22Rv1 (cell line): ENCODE measurements at regions not wholly inside any gene's neighbourhood (a gene's known extent, or its start where the extent isn't known, plus 50 kb on each side); places are given as distances from the start of the nearest gene placed in this dataset.

Experiments used
- CTCF ChIP-seq: fragments of 450-650 bp; IDR thresholded peaks from 2 replicates; pipeline ENCODE4 v1.5.1; 2017; ENCODE audit warnings: mild to moderate bottlenecking
- ZFX ChIP-seq: fragments of 450-650 bp; IDR thresholded peaks from 2 replicates; pipeline ENCODE4 v1.6.1; 2017; ENCODE audit warnings: antibody characterized with exemption, borderline replicate concordance

GRCh38 chr3:89740881-89741177, 633.4 kb downstream of the EPHA3 start:
- no peak for TF ChIP-seq CTCF
- no peak for TF ChIP-seq ZFX
